MM.1S (cell line): ENCODE measurements at regions not wholly inside any gene's neighbourhood (a gene's known extent, or its start where the extent isn't known, plus 50 kb on each side); places are given as distances from the start of the nearest gene placed in this dataset.

Source experiments
- EZH2 ChIP-seq: fragments of 300-600 bp; sonication (generic); optimal IDR thresholded peaks from 2 replicates; pipeline ENCODE3; 2017; ENCODE audit warnings: low read depth, mild to moderate bottlenecking, antibody characterized with exemption, low read length, mixed read lengths
- EZH2phosphoT487 ChIP-seq: fragments of 300-600 bp; sonication (generic); IDR thresholded peaks from 2 replicates; pipeline ENCODE4 v1.6.1; 2018; ENCODE audit warnings: antibody characterized with exemption, low read length
- TF ChIP-seq, protein P1 (sequence below): fragments of 300-600 bp; sonication (generic); IDR thresholded peaks from 2 replicates; pipeline ENCODE4 v1.5.1; 2016; ENCODE audit warnings: antibody characterized with exemption, low read length, mixed read lengths

DNA sequence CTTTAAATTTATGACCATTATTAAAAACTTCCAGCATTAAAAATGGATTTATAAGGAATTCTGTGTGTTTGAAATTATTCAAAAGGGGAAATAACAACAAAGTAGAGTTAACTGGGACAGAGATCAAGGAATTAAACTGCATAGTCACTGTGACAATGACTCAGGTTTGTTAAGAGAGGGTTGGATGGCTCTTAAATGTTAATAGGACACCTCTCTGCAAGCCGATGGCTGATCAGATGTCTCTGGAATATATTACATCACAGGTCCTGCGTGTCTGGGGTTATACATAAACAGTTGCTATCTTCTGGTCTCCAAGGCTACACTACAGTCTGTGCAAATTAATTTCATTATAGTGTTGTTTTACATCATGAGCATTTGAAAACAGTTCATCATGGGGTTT lies 574.3 kb downstream of the COL12A1 start:
- TF ChIP-seq, protein P1, sequence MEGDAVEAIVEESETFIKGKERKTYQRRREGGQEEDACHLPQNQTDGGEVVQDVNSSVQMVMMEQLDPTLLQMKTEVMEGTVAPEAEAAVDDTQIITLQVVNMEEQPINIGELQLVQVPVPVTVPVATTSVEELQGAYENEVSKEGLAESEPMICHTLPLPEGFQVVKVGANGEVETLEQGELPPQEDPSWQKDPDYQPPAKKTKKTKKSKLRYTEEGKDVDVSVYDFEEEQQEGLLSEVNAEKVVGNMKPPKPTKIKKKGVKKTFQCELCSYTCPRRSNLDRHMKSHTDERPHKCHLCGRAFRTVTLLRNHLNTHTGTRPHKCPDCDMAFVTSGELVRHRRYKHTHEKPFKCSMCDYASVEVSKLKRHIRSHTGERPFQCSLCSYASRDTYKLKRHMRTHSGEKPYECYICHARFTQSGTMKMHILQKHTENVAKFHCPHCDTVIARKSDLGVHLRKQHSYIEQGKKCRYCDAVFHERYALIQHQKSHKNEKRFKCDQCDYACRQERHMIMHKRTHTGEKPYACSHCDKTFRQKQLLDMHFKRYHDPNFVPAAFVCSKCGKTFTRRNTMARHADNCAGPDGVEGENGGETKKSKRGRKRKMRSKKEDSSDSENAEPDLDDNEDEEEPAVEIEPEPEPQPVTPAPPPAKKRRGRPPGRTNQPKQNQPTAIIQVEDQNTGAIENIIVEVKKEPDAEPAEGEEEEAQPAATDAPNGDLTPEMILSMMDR: no peak
- TF ChIP-seq EZH2 (no peak), EZH2phosphoT487 (no peak)
